Left ventricle myocardium superior (tissue), 1 donor: ENCODE measurements at regions not wholly inside any gene's neighbourhood (a gene's known extent, or its start where the extent isn't known, plus 50 kb on each side); places are given as distances from the start of the nearest gene placed in this dataset.
"Not testable (repeated sequence)": the region's sequence is repeated elsewhere in the genome, so short reads cannot be mapped to it uniquely, and the experiment has no call there.

Experiments used
- ATAC-seq: fragments of 200-7000 bp; cut with Tn5 transposase; one replicate; pipeline ENCODE4 v1.9.1; 2020; ENCODE audit warnings: mild to moderate bottlenecking, moderate library complexity
- DNase-seq: peaks from one replicate; pipeline ENCODE4 v3.0.0-alpha.2; 2020
- intact Hi-C: fragments of 100-400 bp; cut with micrococcal nuclease; formaldehyde crosslinking; loops from one replicate; pipeline ENCODE4 v1.11.0; 2022
- donor health status: DM: no; HTN: yes; CAD: no; lungs with severe emphysema.

- DNase-seq, result no peak
- intact Hi-C loops, result no loop called here
- no peak for ATAC-seq
Measured at GRCh38 chr13:55649485-55649884, 1491.2 kb upstream of the PRR20A start.

- no peak for ATAC-seq
Measured at GRCh38 chr13:55652657-55653056, 1488.1 kb upstream of the PRR20A start.

GRCh38 chr13:55653497-55653896 lies 1487.2 kb upstream of the PRR20A start:
- DNase-seq (no peak), ATAC-seq (no peak)
- intact Hi-C loops, result no loop called here

More at GRCh38 chr13:55652657-55653056, 1488.1 kb upstream of the PRR20A start:
- DNase-seq, result no peak
- intact Hi-C loops, result no loop called here

GRCh38 chr13:55654243-55654642 lies 1486.5 kb upstream of the PRR20A start:
- ATAC-seq, result no peak
- intact Hi-C loops, result no loop called here
- DNase-seq, result no peak

- intact Hi-C loops, ATAC-seq, DNase-seq: not testable (repeated sequence)
Measured at GRCh38 chr13:55660264-55660663, 1480.5 kb upstream of the PRR20A start.

- ATAC-seq (no peak), DNase-seq (no peak)
- intact Hi-C loops, result no loop called here
Measured at GRCh38 chr13:55660851-55661250, 1479.9 kb upstream of the PRR20A start.

GRCh38 chr13:55661505-55661904 lies 1479.2 kb upstream of the PRR20A start:
- no peak for DNase-seq
- no peak for ATAC-seq
- intact Hi-C loops, result no loop called here

- intact Hi-C loops, result no loop called here
Measured at GRCh38 chr13:55664178-55664577, 1476.5 kb upstream of the PRR20A start.

GRCh38 chr13:55669051-55669450 lies 1471.7 kb upstream of the PRR20A start:
- intact Hi-C loops, result no loop called here
- ATAC-seq (no peak), DNase-seq (no peak)

More at GRCh38 chr13:55664178-55664577, 1476.5 kb upstream of the PRR20A start:
- ATAC-seq (no peak), DNase-seq (no peak)

- no peak for ATAC-seq
- DNase-seq, result no peak
- intact Hi-C loops, result no loop called here
Measured at GRCh38 chr13:55673910-55674309, 1466.8 kb upstream of the PRR20A start.

- no peak for ATAC-seq
- intact Hi-C loops, result no loop called here
- no peak for DNase-seq
Measured at GRCh38 chr13:55682776-55683175, 1457.9 kb upstream of the PRR20A start.

GRCh38 chr13:55705526-55705925 lies 1435.2 kb upstream of the PRR20A start:
- intact Hi-C loops, result no loop called here
- DNase-seq (no peak), ATAC-seq (no peak)

- DNase-seq, result no peak
- intact Hi-C loops, result no loop called here
- ATAC-seq, result no peak
Measured at GRCh38 chr13:55705971-55706370, 1434.7 kb upstream of the PRR20A start.

GRCh38 chr13:55714120-55714519 lies 1426.6 kb upstream of the PRR20A start:
- ATAC-seq (no peak), DNase-seq (no peak)
- intact Hi-C loops, result no loop called here

GRCh38 chr13:55727683-55728082 lies 1413.0 kb upstream of the PRR20A start:
- ATAC-seq (no peak), DNase-seq (no peak)
- intact Hi-C loops, result no loop called here

GRCh38 chr13:55728247-55728646 lies 1412.5 kb upstream of the PRR20A start:
- intact Hi-C loops, result no loop called here
- no peak for DNase-seq
- no peak for ATAC-seq

- intact Hi-C loops, result no loop called here
- DNase-seq (no peak), ATAC-seq (no peak)
Measured at GRCh38 chr13:55745828-55746227, 1394.9 kb upstream of the PRR20A start.

- intact Hi-C loops, result no loop called here
- DNase-seq, result no peak
- no peak for ATAC-seq
Measured at GRCh38 chr13:55761986-55762385, 1378.7 kb upstream of the PRR20A start.

- DNase-seq (no peak), ATAC-seq (no peak)
- intact Hi-C loops, result no loop called here
Measured at GRCh38 chr13:55777612-55778011, 1363.1 kb upstream of the PRR20A start.

GRCh38 chr13:55783841-55784240 lies 1356.9 kb upstream of the PRR20A start:
- DNase-seq, result no peak

GRCh38 chr13:55788548-55788947 lies 1352.2 kb upstream of the PRR20A start:
- intact Hi-C loops, result no loop called here
- ATAC-seq (no peak), DNase-seq (no peak)

More at GRCh38 chr13:55783841-55784240, 1356.9 kb upstream of the PRR20A start:
- intact Hi-C loops, result no loop called here
- ATAC-seq, result no peak

GRCh38 chr13:55792544-55793193 lies 1348.0 kb upstream of the PRR20A start:
- no peak for ATAC-seq
- DNase-seq, result no peak
- intact Hi-C loops, result no loop called here
